Spleen (tissue), 11 donors: ENCODE measurements at regions not wholly inside any gene's neighbourhood (a gene's known extent, or its start where the extent isn't known, plus 50 kb on each side); places are given as distances from the start of the nearest gene placed in this dataset.

Experiments used
- DNase-seq: peaks from one replicate; pipeline ENCODE4 v3.0.0-alpha.2; 2020
- H3K27ac ChIP-seq, 8 donors: fragments of 200-600 bp; sonication (generic) in 7 of 8; 1 replicate in 4 of 8; 2 replicates in 4 of 8; pipeline versions ENCODE4 v1.5.0 to v1.8.0; 2016 to 2021; ENCODE audit warnings: inconsistent platforms in 4 of 8, mild to moderate bottlenecking in 4 of 8, moderate library complexity in 1 of 8
- H3K27me3 ChIP-seq, 7 donors: fragments of 200-600 bp; sonication (generic) in 6 of 7; replicated peaks in 1 of 7; 1 replicate in 4 of 7; 2 replicates in 3 of 7; pipeline versions ENCODE4 v1.5.0 to v1.8.0; 2016 to 2021; ENCODE audit warnings: inconsistent platforms in 3 of 7, mild to moderate bottlenecking in 1 of 7
- H3K36me3 ChIP-seq, 6 donors: fragments of 200-600 bp; sonication (generic) in 5 of 6; 1 replicate in 4 of 6; 2 replicates in 2 of 6; pipeline versions ENCODE4 v1.5.0 to v1.8.0; 2016 to 2021; ENCODE audit warnings: inconsistent platforms in 2 of 6
- H3K4me1 ChIP-seq, 6 donors: fragments of 200-600 bp; sonication (generic) in 5 of 6; 1 replicate in 3 of 6; 2 replicates in 3 of 6; pipeline versions ENCODE4 v1.5.0 to v1.8.0; 2016 to 2021; ENCODE audit warnings: inconsistent platforms in 3 of 6
- H3K4me3 ChIP-seq, 8 donors: fragments of 200-600 bp; sonication (generic) in 7 of 8; 1 replicate in 4 of 8; 2 replicates in 4 of 8; pipeline versions ENCODE4 v1.5.0 to v1.8.0; 2016 to 2021; ENCODE audit warnings: inconsistent platforms in 4 of 8, mild to moderate bottlenecking in 4 of 8, moderate library complexity in 2 of 8
- H3K9me3 ChIP-seq, 8 donors: fragments of 200-600 bp; sonication (generic) in 7 of 8; 1 replicate in 4 of 8; 2 replicates in 4 of 8; pipeline versions ENCODE4 v1.5.0 to v1.8.0; 2016 to 2021; ENCODE audit warnings: inconsistent platforms in 4 of 8
- CTCF ChIP-seq, 11 experiments: fragments of 200-600 bp in 7 of 11; fragments of 450-650 bp in 4 of 11; sonication (generic) in 4 of 11; IDR thresholded peaks in 8 of 11; conservative IDR thresholded peaks in 3 of 11; 1 replicate in 7 of 11; 2 replicates in 4 of 11; pipeline versions ENCODE4 v1.4.0 to v1.8.0; 2016 to 2021; ENCODE audit warnings: antibody characterized with exemption in 11 of 11, inconsistent platforms in 4 of 11, mild to moderate bottlenecking in 1 of 11
- POLR2A ChIP-seq, 3 donors: fragments of 450-650 bp; IDR thresholded peaks; one replicate each; pipeline ENCODE4 v1.5.1; 2017; ENCODE audit warnings: antibody characterized with exemption in 3 of 3, mild to moderate bottlenecking in 1 of 3
- POLR2AphosphoS5 ChIP-seq, 3 donors: sonication (generic); formaldehyde crosslinking; IDR thresholded peaks; one replicate each; pipeline ENCODE4 v1.5.1; 2017; ENCODE audit warnings: antibody characterized with exemption in 3 of 3
- WGBS, 5 donors: extraction: QIAGEN DNeasy Blood & Tissue Kit in 3 of 5; methylation state at CpG; one replicate each; pipeline versions ENCODE4 v1.1.5 to v1.1.7; 2013 to 2018; 5-methylcytosine and 5-hydroxymethylcytosine counted together
- intact Hi-C: fragments of 100-400 bp; cut with DNase I; formaldehyde crosslinking; loops from one replicate; pipeline ENCODE4 v1.15.0; 2023; ENCODE audit warnings: low total_unique reads
- donor health status: healthy with polysubstance abuse.
- donor health status: DM: no; HTN: no; CAD: no; lungs with moderate emphysema.
- donor health status: DM: no; HTN: no; CAD: no.
- donor health status: Bipolar disorder and iron deficiency.
- donor health status: healthy.
- donor health status: DM: no; HTN: no; CAD: no.
- donor health status: DM: yes; HTN: yes; CAD: no.

DNA sequence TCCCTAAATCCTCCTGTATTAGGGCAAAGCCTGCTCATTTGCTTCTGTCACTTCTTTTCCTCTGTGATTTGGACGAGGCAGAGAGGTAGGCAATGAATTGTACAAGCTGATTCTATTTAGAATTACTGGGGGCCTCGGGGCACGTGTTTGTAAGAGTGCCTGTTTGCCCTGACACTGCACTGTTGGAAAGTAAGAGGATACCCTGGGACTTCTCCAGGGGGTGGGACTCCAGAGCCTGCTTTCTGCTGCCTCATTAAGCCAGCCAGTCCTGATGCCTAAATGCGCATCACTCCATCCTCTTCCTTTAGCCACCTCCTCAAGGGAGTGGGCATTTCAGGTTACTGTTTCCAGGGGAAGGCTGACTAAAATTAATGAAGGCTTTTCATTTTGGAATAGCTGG lies 134.3 kb downstream of the TDRD15 start:
- intact Hi-C loops: no loop called here
- H3K9me3 ChIP-seq: no peaks in the 10 kb centered on the region

DNA sequence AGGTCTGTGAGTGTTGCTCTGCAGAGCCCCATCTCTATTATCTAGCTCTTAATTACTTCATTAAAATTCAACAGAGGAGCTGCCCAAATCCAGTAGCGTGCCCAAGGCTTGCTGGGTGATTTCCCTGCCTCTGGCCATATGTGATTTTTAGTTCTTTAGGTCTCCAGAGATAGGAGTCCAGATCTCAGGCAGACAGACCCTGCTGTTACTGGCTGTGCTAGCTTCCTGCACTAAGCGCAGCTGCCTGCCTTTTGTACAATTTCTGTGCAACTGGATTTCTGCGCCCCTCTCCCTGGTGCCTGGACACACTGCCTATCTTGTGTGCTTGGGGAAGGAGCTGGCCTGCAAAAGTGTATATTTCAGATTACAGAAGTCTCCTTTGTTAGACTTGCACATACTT lies 136.5 kb downstream of the TDRD15 start:
- no peaks in the 10 kb centered on the region for H3K9me3 ChIP-seq
- H3K4me1 ChIP-seq: peaks cover 0 to 6% (median 0%) of the 10 kb centered on the region in 6 donors
- no peaks in the 10 kb centered on the region for H3K36me3 ChIP-seq
- H3K27me3 ChIP-seq: no peaks in the 10 kb centered on the region
- H3K27ac ChIP-seq: no peak overlapping the region
- TF ChIP-seq POLR2AphosphoS5 (IDR thresholded peaks at IDR 0.05) (no peak), CTCF (IDR thresholded peaks at IDR 0.05 in 8 of 11, conservative IDR thresholded peaks at IDR 0.05 in 3 of 11) (no peak), POLR2A (IDR thresholded peaks at IDR 0.05) (no peak)
- intact Hi-C loops: no loop called here
- WGBS, 5 donors: 82 to 97% (median 90%) methylated on average over 3 of the region's 3 CpGs
- H3K4me3 ChIP-seq: no peak overlapping the region
- no peak for DNase-seq

More for the DNA sequence above, 134.3 kb downstream of the TDRD15 start:
- no peak for DNase-seq
- H3K36me3 ChIP-seq: no peaks in the 10 kb centered on the region
- H3K4me3 ChIP-seq: no peak overlapping the region
- no peak overlapping the region for H3K27ac ChIP-seq
- TF ChIP-seq CTCF (IDR thresholded peaks at IDR 0.05 in 8 of 11, conservative IDR thresholded peaks at IDR 0.05 in 3 of 11): no peak
- TF ChIP-seq POLR2A (IDR thresholded peaks at IDR 0.05): no peak
- no peak for TF ChIP-seq POLR2AphosphoS5 (IDR thresholded peaks at IDR 0.05)
- H3K4me1 ChIP-seq: peaks cover 0 to 6% (median 0%) of the 10 kb centered on the region in 6 donors
- no peaks in the 10 kb centered on the region for H3K27me3 ChIP-seq
- WGBS, 5 donors: 83 to 90% (median 85%) methylated on average over 4 of the region's 4 CpGs

GRCh38 chr2:21261591-21261990 lies 137.8 kb downstream of the TDRD15 start:
- DNase-seq: no peak
- Histone ChIP-seq H3K36me3 (no peaks in the 10 kb centered on the region), H3K9me3 (no peaks in the 10 kb centered on the region), H3K27ac (peak overlapping the region in 1 of 8 donors; percentile 21), H3K27me3 (no peaks in the 10 kb centered on the region), H3K4me3 (no peak overlapping the region), H3K4me1 (peaks cover 0 to under 1% (median 0%) of the 10 kb centered on the region in 6 donors)
- intact Hi-C loops: no loop called here
- TF ChIP-seq CTCF (IDR thresholded peaks at IDR 0.05 in 8 of 11, conservative IDR thresholded peaks at IDR 0.05 in 3 of 11) (no peak), POLR2AphosphoS5 (IDR thresholded peaks at IDR 0.05) (no peak), POLR2A (IDR thresholded peaks at IDR 0.05) (no peak)
- 77 to 84% (median 83%) methylated on average over 6 of the region's 6 CpGs for WGBS, 5 donors

DNA sequence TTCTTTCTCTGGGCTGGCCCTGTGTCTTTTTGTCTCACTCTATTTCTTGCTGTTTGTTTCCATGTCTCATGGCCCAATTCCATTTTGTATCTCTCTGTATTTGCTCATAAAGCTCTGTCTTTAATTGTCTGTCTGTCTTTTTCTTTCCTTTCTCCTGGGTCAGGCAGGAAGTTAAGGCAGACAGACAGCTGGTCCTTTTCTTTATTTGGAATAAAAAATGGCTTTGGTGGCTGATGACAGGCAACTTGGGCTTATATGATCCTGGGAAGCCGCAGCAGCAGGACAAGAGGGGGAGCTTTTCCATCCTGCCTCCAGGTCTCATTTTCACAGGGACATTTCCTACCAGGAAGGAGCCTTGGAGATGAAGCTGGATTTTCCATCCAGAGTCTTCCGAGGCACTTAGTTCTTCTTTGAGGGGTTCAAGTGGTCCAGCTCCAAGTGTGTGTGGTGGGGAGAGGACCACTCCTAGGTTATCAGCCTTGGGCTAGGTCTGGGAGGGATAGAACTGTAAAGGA lies 138.7 kb downstream of the TDRD15 start:
- Histone ChIP-seq H3K9me3 (no peaks in the 10 kb centered on the region), H3K27ac (peak overlapping the region in 3 of 8 donors; percentile 21 to 39 (median 29)), H3K27me3 (no peaks in the 10 kb centered on the region), H3K4me1 (no peaks in the 10 kb centered on the region), H3K36me3 (no peaks in the 10 kb centered on the region), H3K4me3 (no peak overlapping the region)
- intact Hi-C loops: no loop called here
- no peak for DNase-seq
- 63 to 79% (median 73%) methylated on average over 2 of the region's 2 CpGs for WGBS, 5 donors
- no peak for TF ChIP-seq CTCF (IDR thresholded peaks at IDR 0.05 in 8 of 11, conservative IDR thresholded peaks at IDR 0.05 in 3 of 11)
- no peak for TF ChIP-seq POLR2AphosphoS5 (IDR thresholded peaks at IDR 0.05)
- no peak for TF ChIP-seq POLR2A (IDR thresholded peaks at IDR 0.05)
